ENCODE measurements at regions not wholly inside any gene's neighbourhood (a gene's known extent, or its start where the extent isn't known, plus 50 kb on each side); places are given as distances from the start of the nearest gene placed in this dataset.

DNA sequence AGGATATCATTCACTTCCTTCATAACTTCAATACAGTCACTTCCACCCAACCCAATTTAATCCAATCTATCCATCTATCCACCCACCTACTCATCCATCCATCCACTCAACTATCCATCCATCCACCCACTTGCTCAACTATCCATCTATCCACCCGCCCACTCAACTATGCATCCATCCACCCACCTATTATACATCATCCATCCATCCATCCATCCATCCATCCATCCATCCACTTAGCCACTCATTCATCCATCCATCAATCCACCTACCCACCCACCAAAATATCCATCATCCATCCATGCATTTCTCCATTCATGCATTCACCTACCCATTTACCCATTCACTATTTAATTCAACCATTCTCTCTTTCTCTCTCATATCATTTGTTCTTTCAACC, 179.5 kb downstream of the HAPSTR1 start:
- DNase-seq, result no peak
- no peak for ATAC-seq (ENCODE audit: poor library complexity)
- intact Hi-C loops (cut with DNase I), result no loop called here

DNA sequence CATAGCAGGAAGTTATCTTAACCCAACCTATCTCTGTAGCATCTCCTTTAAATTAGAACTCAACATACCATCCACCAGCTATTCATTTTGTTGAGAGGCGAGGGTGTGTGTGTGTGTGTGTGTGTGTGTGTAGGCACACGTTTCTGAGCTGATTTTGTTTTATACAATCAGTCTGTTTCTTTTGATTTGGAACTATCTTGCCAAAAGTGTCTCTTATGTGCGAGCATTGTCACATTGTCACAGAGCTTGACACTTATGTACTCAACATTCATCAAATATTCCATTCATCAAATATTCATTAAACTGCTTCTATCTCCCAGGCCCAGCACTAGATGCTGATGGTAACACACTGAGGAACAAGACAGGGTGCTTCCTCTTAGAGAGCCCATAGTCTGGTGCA, 180.4 kb downstream of the HAPSTR1 start:
- ATAC-seq (ENCODE audit: poor library complexity), result no peak
- intact Hi-C loops (cut with DNase I), result no loop called here
- DNase-seq, result no peak

DNA sequence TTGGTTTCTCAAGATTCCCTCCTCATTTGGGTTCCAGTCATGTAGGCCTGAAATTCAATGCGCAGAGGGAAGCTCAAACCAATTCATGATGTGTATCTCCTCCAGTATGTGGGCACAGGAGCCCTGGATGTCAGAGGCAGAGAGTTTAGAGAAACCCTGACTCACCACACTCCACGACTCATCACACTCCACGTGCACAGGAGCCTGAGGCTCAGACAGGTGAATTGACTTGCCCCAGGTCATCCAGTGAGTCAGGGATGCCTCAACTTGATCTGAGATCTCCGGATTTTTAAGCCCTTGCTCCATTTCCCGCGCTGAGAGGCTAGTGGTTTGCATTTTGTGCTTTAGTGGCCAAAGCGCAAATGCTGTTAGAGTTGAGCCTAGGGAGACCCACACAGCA, 183.9 kb downstream of the HAPSTR1 start:
- ATAC-seq (ENCODE audit: poor library complexity) (no peak), DNase-seq (no peak)
- intact Hi-C loops (cut with DNase I), result no loop called here

DNA sequence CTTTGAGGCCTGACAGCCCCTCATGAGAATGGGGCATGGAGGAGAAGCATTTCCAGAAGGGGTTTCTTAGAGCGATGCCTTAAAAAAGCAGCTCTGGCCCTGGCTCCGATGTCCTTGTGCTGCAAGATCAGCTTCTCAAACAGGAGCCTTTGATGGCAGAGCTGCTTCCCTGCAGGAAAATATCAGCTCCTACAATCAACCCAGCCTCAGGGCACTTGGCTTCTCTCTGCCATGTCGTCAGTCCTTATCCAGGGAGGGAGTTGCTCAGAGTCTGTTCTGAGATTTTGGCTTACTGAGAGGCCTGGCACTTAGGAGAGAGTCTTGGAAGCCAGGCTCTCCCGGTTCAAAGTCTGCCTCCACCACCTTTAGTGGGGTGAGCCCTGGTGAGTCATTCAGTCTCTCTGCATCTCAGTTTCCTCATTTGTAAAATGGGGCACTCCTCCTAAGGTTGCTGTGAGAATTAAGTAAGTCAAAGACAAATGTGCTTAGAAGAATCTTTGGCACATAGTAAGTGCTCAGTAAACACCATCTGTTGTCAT, 184.4 kb downstream of the HAPSTR1 start:
- intact Hi-C loops (cut with DNase I), result no loop called here
- no peak for ATAC-seq (ENCODE audit: poor library complexity)
- DNase-seq, result no peak

DNA sequence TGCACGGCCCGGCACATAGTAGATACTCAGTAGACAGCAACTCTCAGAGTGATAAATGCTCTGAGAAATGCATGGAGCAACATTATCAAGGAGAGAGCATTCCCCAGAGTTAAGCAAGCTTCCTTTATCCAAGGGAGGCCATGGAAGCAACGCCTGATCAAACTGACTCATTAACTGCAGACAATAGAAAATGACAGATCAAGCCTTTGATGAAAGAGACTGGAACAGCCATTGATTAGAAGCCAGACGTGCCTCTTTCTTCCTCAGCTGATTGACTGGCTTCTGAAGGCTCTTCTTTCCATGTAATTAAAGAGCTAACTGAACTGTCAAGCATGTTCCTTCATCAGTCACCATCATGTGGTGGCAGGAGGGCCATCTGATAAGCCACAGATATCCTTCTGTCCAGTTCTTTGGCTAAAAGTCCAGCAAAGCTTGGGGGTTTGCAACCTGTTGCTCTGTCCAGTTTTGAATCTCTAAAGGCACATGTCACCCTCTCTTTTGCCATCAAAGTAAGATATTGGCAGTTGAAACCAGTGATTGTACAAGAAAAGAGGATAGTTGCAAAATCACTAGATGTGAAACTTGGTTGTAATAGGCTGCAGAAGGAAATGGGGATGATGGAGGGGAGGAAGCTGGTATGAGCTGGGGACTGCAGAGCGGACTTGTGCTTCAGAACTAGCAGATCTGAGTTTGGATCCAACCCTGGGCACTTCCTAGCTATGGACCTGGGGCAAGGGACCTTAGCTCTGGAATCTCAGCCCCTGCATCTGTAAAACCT, 188.0 kb downstream of the HAPSTR1 start:
- intact Hi-C loops (cut with DNase I), result no loop called here
- ATAC-seq (ENCODE audit: poor library complexity), result no peak

DNA sequence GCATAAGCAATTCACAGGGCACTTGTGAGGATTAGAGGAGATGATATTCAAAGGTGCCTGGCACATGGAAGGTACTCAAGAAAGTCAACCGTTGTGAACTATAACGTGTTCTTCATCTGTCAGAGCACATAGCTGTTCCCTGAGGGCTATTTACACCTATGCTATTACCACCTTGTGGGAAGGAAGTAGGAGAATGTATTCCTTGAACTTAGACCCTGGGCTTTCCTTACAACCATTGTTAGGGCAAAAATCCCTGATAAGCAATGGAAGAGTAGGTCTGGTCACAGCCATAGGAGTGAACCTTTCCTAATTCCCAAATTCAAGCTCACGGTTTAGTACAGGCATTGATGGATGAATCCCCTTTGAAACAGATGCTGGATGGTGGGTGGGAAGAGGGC, 188.6 kb downstream of the HAPSTR1 start:
- intact Hi-C loops (cut with DNase I), result no loop called here
- no peak for DNase-seq
- no peak for ATAC-seq (ENCODE audit: poor library complexity)

More for the DNA sequence above, 188.0 kb downstream of the HAPSTR1 start:
- DNase-seq, result no peak

DNA sequence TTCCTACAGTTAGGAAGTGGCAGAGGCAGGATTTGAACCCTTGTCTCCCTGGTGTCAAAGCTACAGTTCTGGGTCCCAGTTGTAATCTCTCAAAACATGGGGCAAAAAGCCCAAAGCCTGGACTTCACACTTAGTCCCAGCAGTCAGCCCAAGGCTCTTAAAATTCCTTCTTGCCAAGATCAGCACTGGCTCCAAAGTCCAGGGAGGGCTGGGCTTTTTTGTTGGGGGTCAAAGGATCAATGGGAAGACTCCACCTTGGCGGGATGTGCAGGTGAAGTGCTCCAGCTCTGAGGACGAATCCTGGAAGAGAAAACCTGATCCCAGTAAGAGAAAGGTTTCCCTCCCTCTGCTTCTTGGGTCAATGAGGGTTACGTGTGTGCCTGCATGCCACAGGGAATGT, 195.5 kb downstream of the HAPSTR1 start:
- ATAC-seq (ENCODE audit: poor library complexity) (no peak), DNase-seq (no peak)
- intact Hi-C loops (cut with DNase I), result no loop called here

DNA sequence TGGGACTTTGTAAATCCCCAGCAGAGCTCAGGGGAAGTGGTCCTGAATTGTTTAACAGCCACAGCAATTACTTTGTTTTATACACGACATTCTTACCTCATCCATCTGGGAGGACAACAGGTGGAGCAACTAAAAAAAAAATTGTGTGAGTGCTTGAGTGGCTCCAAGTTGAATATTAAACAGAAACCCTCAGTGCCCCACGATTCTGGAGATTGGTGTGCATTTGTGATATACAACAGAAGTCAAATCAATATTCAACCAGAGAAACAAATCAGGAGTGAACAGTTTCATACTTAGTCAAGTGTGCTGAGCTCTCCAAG, 204.8 kb downstream of the HAPSTR1 start:
- ATAC-seq (ENCODE audit: poor library complexity) (no peak), DNase-seq (no peak)
- intact Hi-C loops (cut with DNase I), result no loop called here

DNA sequence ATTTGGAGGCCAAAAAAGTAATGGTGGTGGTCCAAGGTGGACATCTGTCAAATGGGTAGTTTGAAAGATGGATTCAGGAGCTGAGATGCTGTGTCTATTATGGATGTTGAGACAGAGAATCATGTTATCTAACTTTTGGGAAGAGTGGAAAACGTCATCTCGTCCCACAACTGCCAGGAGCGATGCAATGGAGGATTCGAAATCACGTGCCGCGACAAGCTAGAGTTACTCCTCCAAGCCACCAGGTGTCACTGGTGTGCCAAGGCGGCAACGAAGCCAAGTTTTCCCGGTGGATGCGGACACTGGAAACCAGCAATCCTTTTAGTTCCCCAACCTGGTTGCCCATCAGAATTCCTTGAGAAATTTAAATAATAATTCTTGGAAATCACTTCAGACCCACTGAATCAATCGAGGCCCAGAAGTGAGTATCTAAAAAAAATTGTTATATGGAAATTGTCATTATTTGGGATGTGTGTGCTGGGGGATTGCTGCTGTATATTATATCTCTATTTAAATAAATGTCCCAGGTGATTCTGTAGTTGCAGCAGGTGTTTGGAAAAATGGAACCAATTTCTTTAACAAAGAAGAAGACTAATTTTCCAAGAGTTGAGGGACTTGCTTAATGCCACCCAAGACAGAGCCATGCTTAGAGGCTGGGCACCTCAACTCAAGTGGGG, 206.1 kb downstream of the HAPSTR1 start:
- peak; percentile 42 for DNase-seq
- peak; percentile 55 for ATAC-seq (ENCODE audit: poor library complexity)
- intact Hi-C loops (cut with DNase I), result no loop called here

DNA sequence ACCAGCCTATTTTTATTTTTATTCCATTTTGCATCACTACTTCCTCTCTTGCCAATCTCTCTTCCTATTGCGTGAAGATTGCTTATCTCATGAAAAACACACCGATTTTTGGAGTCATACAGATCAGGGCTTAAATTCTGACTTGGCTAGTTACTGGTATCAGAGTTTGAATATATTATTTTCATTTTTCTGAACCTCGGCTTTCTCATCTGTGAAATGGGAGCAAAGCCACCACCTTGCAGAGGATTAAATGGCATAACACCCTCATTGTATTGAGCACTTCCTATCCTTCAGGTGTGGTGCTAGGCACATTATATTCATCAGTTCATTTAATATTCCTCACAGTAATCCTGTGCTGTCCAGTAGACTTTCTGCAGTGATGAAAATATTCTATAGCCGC, 208.8 kb downstream of the HAPSTR1 start:
- ATAC-seq (ENCODE audit: poor library complexity) (no peak), DNase-seq (no peak)
- intact Hi-C loops (cut with DNase I), result no loop called here

DNA sequence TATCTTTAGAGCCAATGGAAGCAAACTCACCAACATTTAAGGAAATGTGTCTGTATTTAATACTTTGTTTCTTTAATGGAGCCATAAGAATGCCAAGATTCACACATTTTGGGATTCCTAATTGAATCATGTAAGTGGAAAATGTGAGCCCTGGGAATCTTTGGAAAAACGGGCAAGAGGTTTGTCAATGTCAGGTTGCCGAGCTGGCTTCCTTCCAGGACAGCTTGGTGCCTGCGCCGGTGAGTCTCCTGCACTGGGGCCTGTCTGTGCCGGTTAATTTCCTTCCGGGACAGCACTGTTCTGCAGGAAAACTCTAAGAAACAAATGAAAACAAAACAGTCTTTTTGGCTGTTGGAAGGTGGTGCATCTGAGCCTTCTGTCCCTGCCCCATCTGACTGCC, 210.6 kb downstream of the HAPSTR1 start:
- ATAC-seq (ENCODE audit: poor library complexity), result no peak
- no peak for DNase-seq
- intact Hi-C loops (cut with DNase I), result no loop called here

DNA sequence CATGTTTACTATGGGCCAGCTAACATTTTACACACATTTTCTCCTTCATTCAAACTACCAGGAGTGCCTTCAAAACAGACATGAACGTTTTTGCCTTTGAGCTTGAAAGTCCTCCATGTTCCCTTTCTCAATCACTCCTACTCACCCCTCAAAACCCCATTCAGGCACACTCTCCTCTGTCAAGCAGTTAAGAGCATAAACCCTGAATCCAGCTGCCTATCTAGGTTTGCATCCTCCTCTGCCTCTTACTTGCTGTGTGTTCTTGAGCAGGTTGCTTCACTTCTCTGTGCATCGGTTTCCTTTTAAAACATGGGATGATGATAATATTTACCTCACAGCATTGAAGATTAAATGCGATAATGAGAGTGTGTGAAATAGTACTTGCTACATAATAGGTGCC, 215.3 kb downstream of the HAPSTR1 start:
- intact Hi-C loops (cut with DNase I), result no loop called here
- ATAC-seq (ENCODE audit: poor library complexity) (no peak), DNase-seq (no peak)

DNA sequence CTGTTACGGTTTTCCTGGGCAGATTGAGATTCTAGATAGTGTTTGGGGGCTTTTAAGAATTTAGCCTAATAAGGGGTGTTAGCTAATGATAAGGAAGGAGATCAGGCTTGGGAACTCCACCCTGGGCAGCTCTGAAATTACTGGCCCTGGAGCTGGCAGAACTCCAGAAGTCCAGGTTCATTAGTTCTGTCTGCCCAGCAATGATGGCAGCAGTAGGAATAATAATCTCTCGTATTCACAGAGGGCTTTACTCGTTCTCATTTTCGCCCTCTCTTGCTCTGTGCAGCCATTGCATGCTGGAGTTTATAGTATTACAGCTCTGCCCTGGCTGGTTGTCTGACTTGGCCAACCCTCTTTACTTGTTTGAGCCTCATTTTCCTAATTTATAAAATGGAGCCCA, 216.0 kb downstream of the HAPSTR1 start:
- DNase-seq (no peak), ATAC-seq (ENCODE audit: poor library complexity) (peak; percentile 12)
- intact Hi-C loops (cut with DNase I), result no loop called here

DNA sequence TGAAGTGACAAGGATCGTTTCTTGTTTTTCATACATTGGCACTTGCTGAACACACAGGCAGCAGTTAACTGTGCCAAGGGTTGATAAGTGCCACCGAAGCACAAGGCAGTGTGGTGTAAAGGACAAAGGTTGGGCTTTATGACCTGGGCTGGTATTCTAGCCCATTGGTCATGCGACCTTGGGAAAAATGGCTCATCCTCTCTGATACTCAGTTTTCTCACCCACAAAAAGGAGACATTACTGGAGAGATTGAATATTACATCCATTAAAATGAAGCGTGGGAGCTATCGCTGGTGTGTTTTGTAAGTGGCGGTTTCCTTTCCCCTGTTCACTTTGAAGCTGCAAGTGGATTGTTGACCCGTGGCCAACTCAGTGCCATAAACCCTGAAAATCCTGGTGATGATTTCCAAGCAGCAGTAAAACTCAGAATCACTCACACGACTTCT, 216.9 kb downstream of the HAPSTR1 start:
- intact Hi-C loops (cut with DNase I), result no loop called here
- ATAC-seq (ENCODE audit: poor library complexity), result peak; percentile 86
- no peak for DNase-seq

DNA sequence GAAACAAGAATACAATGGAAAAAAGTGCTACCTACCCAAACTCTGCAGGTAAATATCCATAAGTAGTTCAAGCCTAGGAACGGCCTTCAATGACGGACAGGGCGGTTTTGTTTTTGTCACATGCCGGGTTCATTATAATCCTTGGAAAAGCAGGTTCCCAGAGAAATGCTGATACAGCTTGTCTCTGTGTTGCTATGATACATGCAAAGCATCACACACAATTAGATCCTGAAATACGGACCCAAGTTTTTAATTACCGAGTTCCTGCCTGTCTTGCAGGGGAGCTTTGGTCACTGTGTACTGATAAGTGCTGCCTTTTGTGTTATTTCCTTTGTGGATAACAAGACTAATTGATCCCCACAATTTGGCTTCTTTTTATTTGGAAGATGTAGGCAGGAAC, 217.4 kb downstream of the HAPSTR1 start:
- no peak for DNase-seq
- intact Hi-C loops (cut with DNase I), result no loop called here
- peak; percentile 47 for ATAC-seq (ENCODE audit: poor library complexity)

DNA sequence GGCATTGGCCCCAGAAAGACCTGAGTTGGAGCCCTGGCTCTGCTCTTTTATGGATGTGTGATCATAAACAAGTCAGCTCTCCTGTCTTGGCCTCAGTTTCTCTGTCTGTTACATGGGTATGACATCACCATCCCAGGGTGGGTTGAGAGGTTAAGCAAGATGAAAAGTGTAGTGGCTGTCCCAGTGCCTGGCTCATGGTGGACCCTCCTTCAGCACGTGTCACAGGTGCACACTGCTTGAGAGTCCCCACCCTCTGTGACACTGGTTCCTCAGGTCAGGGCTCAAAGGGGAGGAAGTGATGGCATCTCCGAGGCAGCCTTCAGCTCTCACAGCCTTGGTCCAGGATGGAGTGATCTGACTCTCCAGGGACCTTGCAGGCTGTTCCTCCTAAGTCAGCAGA, 218.4 kb downstream of the HAPSTR1 start:
- no peak for ATAC-seq (ENCODE audit: poor library complexity)
- intact Hi-C loops (cut with DNase I), result no loop called here
- DNase-seq, result no peak

DNA sequence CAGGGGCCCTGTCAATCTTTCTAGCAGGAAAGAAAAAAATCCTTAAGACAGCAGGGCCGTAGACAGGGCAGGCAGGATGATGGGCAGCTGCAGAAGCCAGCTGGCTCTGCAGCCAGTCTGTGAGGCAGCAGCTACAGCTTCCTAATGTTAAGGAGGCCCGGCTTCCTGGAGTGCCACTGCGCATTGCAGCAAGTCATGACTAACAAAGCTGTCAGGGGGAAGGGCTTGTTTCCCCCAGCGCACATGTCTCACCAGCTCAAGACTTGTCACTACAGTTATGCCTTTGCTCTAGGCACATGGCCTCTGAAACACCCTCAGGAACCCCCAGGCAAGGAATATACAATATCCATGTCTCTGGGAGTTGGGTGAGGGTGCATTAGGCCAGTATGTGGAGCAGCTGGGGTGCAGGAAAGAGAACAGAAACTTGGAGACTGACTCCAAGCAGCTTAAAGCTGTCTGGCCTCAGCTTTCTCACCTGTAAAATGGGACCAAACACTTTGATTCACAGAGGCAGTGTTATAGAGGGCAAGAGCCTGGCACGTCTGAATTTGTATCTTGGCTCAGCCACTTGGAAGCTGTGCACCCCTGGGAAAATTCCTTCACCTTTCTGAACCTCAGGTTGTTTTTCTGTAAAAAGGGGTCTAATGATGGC, 220.0 kb downstream of the HAPSTR1 start:
- intact Hi-C loops (cut with DNase I), result no loop called here
- no peak for DNase-seq
- peak; percentile 36 for ATAC-seq (ENCODE audit: poor library complexity)

DNA sequence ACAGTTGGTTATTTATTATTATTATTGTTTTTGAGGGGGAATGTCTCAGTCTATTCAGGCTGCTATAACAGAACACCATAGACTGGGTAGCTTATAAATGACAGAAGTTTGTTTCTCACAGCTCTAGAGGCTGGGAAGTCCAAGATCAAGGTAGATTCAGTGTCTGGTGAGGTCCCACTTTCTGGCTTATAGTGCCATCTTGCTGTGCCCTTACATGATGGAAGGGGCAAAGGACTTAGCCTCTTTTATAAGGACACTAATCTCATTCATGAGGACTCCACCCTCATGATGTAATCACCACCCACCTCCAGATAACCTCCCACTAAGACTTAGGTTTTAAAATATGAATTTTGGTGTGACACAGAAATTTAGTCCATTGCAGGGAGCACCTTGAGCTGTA, 224.6 kb downstream of the HAPSTR1 start:
- ATAC-seq (ENCODE audit: poor library complexity) (no peak), DNase-seq (no peak)
- intact Hi-C loops (cut with DNase I), result no loop called here

DNA sequence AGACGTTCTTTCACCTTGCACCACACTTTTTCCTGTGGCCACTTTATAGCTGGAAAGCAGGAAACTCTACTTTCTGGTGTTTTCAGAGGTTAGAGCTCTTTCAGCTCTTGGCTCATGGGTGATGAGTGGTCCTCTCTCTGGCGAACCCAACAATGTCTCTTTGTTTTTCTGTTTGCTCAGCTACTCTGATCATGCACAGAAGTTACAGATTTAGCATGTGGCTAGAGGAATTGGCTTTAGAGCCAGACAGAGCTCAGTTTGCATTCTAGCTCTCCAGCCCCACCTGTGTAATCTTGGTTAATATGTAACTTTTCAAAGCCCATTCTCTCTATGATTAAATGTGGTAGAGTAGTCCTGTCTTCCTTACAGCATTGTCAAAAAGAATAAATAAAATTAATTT, 225.2 kb downstream of the HAPSTR1 start:
- no peak for DNase-seq
- no peak for ATAC-seq (ENCODE audit: poor library complexity)
- intact Hi-C loops (cut with DNase I), result no loop called here

DNA sequence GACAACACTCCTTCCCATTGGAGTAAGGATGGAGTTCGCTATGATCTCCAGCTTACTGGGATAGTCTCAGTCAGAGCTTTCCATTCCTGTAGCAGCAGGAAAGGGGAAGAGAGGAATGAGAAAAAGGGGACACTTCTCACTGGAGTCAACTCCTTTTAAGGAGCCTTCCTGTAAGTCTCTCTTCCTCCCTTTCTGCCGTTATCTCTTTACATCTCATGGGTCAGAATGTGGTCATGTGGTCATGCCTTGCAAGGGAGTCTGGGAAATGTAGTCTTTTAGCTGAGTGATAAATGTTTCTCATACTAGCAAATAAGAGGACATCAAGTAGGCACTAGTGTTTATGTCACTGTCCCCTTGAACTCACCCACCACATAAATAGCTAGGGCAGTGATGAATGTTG, 227.3 kb downstream of the HAPSTR1 start:
- ATAC-seq (ENCODE audit: poor library complexity), result no peak
- intact Hi-C loops (cut with DNase I), result no loop called here
- no peak for DNase-seq
